Stimulated activated naive CD8-positive, alpha-beta T cell treated with anti-CD3 and anti-CD28 coated beads, Interleukin-15, amount 100 ng/mL, for 72 hours (primary cell): ENCODE measurements at regions not wholly inside any gene's neighbourhood (a gene's known extent, or its start where the extent isn't known, plus 50 kb on each side); places are given as distances from the start of the nearest gene placed in this dataset.
"Not testable (repeated sequence)": the region's sequence is repeated elsewhere in the genome, so short reads cannot be mapped to it uniquely, and the experiment has no call there.

Experiments
- ATAC-seq: fragments of 150-1000 bp; cut with Tn5 transposase; 2 replicates; pipeline ENCODE4 v1.10.0; 2021; ENCODE audit warnings: mild to moderate bottlenecking, moderate library complexity
- DNase-seq, 2 donors: peaks; one replicate each; pipeline ENCODE4 v3.0.0; 2021 to 2022
- H3K27ac Mint-ChIP-seq, 2 donors: one replicate each; pipeline ENCODE4 v1.8.0; 2022; ENCODE audit warnings: mild to moderate bottlenecking in 2 of 2, mixed read lengths in 2 of 2, moderate library complexity in 2 of 2
- H3K27me3 Mint-ChIP-seq: one replicate; pipeline ENCODE4 v1.8.0; 2022; ENCODE audit warnings: mixed read lengths
- H3K4me1 Mint-ChIP-seq: one replicate; pipeline ENCODE4 v1.8.0; 2022; ENCODE audit warnings: mild to moderate bottlenecking, mixed read lengths
- H3K4me3 Mint-ChIP-seq, 2 donors: one replicate each; pipeline ENCODE4 v1.8.0; 2022; ENCODE audit warnings: mild to moderate bottlenecking in 2 of 2, mixed read lengths in 2 of 2, moderate library complexity in 1 of 2
- H3K9me3 Mint-ChIP-seq, 2 donors: one replicate each; pipeline ENCODE4 v1.8.0; 2022; ENCODE audit warnings: mixed read lengths in 2 of 2

DNA sequence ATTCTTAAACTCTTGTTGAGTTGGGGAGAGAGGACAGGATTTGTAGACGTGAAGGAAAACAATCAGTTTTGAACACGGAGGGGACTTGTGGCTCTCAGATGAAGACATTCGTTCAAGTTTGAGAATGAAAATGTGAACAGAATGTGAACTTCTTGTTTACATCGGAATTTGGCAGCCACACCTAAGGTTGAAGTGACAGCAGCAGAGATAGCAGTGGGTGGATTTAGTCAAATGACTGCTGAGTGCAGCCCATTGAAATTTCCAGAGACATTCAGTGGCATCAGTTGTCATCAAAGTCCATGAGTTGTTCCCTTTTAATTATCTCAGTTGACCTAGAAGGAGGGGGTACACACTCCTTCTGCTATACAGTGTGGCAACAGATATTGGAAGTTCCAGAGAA, 280.0 kb downstream of the SEMA3D start:
- H3K27me3 Mint-ChIP-seq: no peaks in the 10 kb centered on the region
- H3K4me1 Mint-ChIP-seq: no peaks in the 10 kb centered on the region
- DNase-seq (no peak), ATAC-seq (no peak)
- no peak overlapping the region for H3K4me3 Mint-ChIP-seq
- H3K27ac Mint-ChIP-seq: no peak overlapping the region
- H3K9me3 Mint-ChIP-seq: no peaks in the 10 kb centered on the region

DNA sequence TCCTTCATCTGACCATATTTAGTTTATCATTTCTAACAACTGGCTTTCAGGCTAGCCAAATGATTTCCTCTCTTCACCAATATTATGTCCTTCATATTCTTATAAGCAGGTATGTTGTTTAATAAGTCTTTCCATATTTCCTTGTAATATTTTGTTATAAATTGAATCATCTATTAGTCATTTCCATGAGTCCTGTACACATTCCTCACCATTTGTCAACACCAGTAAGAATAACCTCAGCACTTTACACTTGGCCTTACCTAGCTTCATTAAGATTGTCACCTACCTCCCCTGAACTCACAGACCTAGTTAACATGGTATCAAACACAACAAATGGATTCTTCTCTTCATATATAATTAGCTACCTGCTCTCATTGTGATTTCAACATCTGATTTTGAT, 282.3 kb downstream of the SEMA3D start:
- Mint-ChIP-seq H3K4me1 (no peaks in the 10 kb centered on the region), H3K27me3 (no peaks in the 10 kb centered on the region), H3K9me3 (no peaks in the 10 kb centered on the region), H3K4me3 (no peak overlapping the region), H3K27ac (no peak overlapping the region)
- DNase-seq (no peak), ATAC-seq (no peak)

- Mint-ChIP-seq H3K4me1 (no peaks in the 10 kb centered on the region), H3K27ac (no peak overlapping the region), H3K27me3 (no peaks in the 10 kb centered on the region), H3K4me3 (no peak overlapping the region), H3K9me3 (no peaks in the 10 kb centered on the region)
- DNase-seq: no peak
- no peak for ATAC-seq
These were observed 285.5 kb downstream of the SEMA3D start for GRCh38 chr7:84901366-84901765.

GRCh38 chr7:84900215-84900614, 286.6 kb downstream of the SEMA3D start:
- no peak for DNase-seq
- ATAC-seq: no peak
- H3K27me3 Mint-ChIP-seq: no peaks in the 10 kb centered on the region
- H3K27ac Mint-ChIP-seq: no peak overlapping the region
- no peak overlapping the region for H3K4me3 Mint-ChIP-seq
- no peaks in the 10 kb centered on the region for H3K4me1 Mint-ChIP-seq
- H3K9me3 Mint-ChIP-seq: no peaks in the 10 kb centered on the region

DNA sequence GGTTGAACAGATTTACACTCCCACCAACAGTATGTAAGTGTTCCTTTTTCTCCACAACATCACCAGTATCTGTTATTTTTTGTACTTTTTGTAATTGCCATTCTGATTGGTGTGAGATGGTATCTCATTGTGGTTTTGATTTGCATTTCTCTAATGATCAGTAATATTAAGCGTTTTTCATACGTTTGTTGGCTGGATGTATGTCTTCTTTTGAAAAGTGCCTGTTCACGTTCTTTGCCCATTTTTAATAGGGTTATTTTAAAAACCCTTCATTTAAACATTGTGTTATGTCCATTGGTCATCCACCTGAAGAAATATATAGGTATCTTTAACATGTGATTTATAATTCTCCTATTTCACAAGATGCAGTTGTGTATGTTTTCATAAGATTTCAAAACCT, 291.3 kb downstream of the SEMA3D start:
- ATAC-seq (no peak), DNase-seq (no peak)
- no peak overlapping the region for H3K4me3 Mint-ChIP-seq
- H3K4me1 Mint-ChIP-seq: no peaks in the 10 kb centered on the region
- no peaks in the 10 kb centered on the region for H3K9me3 Mint-ChIP-seq
- H3K27me3 Mint-ChIP-seq: no peaks in the 10 kb centered on the region
- no peak overlapping the region for H3K27ac Mint-ChIP-seq

DNA sequence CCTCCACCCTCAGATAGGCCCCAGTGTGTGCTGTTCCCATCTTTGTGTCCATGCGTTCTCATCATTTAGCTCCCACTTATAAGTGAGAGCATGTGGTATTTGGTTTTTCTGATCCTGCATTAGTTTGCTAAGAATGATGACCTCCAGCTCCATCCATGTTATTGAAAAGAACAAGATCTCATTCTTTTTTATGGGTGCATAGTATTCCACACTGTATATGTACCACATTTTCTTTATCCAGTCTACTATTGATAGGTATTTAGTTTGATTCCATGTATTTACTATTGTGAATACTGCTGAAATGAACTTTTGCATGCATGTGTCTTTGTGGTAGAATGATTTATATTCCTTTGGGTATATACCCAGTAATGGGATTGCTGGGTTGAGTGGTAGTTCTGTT, 303.3 kb downstream of the SEMA3D start:
- not testable (repeated sequence) for H3K9me3 Mint-ChIP-seq, DNase-seq, H3K27ac Mint-ChIP-seq, ATAC-seq, H3K4me3 Mint-ChIP-seq, H3K27me3 Mint-ChIP-seq
- peaks cover 12% of the 10 kb centered on the region for H3K4me1 Mint-ChIP-seq

DNA sequence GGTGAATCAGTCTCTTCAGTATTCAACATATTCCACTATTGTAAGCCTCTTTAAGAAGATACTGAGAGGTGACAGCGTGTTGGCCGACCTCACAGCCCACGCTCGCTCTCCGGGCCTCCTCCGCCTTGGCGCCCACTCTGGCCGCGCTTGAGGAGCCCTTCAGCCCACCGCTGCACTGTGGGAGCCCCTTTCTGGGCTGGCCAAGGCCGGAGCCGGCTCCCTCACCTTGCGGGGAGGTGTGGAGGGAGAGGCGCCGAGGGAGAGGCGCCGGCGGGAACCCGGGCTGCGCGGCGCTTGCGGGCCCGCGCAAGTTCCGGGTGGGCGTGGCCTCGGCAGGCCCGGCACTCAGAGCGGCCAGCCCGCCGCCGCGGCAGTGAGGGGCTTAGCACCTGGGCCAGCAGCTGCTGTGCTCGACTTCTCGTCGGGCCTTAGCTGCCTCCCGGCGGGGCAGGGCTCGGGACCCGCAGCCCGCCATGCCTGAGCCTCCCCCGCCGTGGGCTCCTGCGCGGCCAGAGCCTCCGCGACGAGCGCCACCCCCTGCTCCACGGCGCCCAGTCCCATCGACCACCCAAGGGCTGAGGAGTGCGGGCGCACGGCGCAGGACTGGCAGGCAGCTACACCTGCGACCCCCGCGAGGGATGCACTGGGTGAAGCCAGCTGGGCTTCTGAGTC, 306.4 kb downstream of the SEMA3D start:
- not testable (repeated sequence) for H3K27me3 Mint-ChIP-seq, H3K4me1 Mint-ChIP-seq, DNase-seq, H3K4me3 Mint-ChIP-seq, H3K27ac Mint-ChIP-seq, H3K9me3 Mint-ChIP-seq
- ATAC-seq: peak; percentile 40

DNA sequence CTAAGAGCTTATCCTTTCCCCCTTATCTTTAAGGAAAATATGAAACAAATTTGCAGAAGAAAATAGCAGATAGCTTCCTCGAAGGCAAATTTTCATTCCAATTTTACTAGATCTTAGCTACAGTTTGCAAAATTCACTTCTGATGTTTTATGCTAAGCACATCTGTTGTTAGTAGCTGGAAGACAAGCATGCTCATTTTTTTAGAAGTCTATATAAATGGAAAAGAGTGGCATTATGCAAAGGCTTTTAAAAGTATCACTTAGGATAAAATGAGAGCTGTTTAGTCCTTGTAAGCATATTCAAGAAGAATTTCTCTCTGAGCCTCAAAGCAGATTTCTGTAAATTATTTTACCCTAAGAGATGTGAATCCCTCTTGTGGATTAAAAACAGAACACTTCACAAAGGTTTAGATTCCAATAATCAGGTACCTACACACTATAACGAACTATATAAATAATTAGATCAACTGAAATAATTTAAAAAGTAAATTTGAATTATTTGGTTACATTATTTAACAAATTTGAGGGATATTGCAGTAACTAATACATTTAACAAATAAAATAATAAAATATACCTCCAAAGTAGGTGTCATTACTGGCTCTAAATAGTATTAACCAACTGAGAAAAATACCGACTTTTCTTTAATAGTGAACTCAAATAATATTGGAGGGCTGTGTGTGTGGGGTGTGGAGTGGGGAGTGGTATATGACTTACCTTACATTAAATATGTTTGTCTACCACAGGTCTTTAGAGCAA, 307.1 kb downstream of the SEMA3D start:
- ATAC-seq: peak; percentile 12

DNA sequence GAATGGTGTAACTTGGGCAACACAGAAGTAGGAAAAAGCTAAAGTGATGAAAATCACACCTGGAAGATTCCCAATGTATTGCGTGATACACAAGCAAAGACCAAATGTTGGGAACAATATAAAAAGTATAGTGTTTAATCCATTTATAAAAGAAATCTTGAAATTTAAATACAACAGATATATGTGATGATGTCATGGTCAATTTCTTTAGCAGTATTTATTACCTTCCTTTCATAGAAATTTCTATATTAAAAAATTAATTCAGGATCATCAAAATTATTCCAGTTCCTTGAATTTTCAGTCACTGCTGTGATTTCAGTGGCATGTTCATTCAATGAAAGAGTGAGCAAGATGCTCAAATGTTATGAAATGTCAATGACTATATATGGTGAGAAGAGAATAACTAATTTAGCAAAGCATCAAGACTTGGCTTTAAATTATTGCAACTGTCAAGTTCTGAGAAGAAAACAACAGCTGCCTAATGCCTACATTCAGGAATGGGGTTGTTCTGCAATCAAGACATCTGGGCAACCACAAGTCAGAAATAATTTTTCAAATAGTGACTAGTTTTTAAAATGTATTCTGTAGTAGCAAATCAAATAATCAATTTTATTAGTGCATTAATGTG, 308.8 kb downstream of the SEMA3D start:
- no peaks in the 10 kb centered on the region for H3K4me1 Mint-ChIP-seq
- H3K27me3 Mint-ChIP-seq: no peaks in the 10 kb centered on the region
- no peaks in the 10 kb centered on the region for H3K9me3 Mint-ChIP-seq
- ATAC-seq (no peak), DNase-seq (no peak)
- no peak overlapping the region for H3K27ac Mint-ChIP-seq
- H3K4me3 Mint-ChIP-seq: no peak overlapping the region

More for the DNA sequence above, 307.1 kb downstream of the SEMA3D start:
- Mint-ChIP-seq H3K27me3 (no peaks in the 10 kb centered on the region), H3K9me3 (peaks cover 0 to 3% of the 10 kb centered on the region in 2 donors), H3K27ac (no peak overlapping the region), H3K4me3 (no peak overlapping the region), H3K4me1 (no peaks in the 10 kb centered on the region)
- no peak for DNase-seq

DNA sequence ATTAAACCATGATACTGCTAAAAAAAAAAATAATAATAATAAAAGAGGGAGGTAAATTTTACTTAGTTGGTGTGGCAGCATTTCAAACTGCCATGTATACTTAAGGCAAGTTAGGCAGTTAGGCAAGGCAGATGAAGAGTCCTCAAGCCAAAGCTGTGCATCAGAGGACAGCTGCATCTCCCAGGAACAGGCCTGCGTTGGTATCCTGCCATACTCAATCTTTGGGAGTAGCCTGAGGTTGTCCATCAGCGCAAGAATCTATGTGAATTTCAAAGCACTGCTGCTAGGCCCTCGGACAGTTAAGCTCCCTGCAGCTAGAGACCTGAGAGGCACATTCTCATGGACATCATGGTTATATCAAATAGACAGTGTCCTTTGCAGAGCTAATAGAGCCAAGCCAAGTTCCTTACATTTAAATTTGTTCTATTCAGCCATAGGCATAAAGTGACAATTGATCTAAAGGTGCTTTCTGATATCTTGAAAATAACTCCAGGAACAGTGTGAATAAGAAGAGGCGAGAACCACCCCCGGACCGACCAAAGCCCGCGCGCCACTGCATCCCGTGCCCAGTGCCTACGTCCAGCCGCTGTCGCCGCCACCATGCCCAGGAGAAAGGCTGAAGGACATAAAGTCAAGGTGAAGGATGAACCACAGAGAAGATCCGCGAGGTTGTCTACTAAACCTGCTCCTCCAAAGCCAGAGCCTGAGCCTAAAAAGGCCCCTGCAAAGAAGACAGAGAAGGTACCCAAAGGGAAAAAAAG, 310.6 kb downstream of the SEMA3D start:
- ATAC-seq: no peak
- Mint-ChIP-seq H3K4me3 (no peak overlapping the region), H3K9me3 (no peaks in the 10 kb centered on the region), H3K27me3 (no peaks in the 10 kb centered on the region), H3K27ac (no peak overlapping the region), H3K4me1 (no peaks in the 10 kb centered on the region)
- no peak for DNase-seq

DNA sequence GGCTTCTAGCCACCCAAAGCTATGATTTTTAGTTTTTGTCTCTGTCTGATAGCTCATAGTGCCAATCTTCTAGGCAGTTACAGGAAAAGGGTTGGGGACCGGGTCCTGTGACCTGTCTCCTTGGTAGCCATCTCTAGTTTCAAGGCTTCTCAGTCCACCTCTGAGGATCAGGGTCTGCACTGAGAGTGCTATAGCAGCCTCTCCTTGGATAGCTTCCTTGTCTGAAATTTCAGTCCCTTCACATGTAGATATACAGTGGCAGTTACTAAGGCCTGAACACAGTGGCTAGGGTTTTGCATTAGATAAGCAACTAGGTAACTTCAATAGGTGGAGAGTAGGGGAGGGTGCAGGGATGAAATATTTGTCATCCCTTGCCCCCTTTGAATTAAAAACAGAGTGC, 321.3 kb downstream of the SEMA3D start:
- Mint-ChIP-seq H3K27me3 (no peaks in the 10 kb centered on the region), H3K4me3 (no peak overlapping the region), H3K4me1 (no peaks in the 10 kb centered on the region), H3K27ac (no peak overlapping the region), H3K9me3 (no peaks in the 10 kb centered on the region)
- ATAC-seq (no peak), DNase-seq (no peak)

DNA sequence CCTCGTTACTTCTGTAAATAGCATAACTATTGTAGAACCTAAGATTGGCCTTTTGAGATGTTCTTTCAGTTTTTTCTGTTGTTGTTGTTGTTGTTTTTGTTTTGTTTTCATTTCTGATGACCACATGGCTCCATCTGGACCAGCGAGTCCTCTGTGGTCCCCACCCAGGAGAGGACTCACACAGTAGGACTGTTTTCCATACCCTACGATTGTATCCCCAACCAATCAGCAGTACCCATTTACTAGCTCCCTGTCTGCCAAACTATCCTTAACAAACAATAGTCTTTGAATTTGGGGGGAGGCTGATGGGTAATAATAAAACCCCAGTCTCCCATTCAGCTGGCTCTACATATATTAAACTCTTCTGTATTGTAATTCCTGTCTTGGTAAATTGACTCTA, 329.5 kb downstream of the SEMA3D start:
- ATAC-seq: no peak
- DNase-seq: no peak
- peaks cover 0 to 5% of the 10 kb centered on the region in 2 donors for H3K9me3 Mint-ChIP-seq
- H3K27ac Mint-ChIP-seq: no peak overlapping the region
- H3K4me1 Mint-ChIP-seq: no peaks in the 10 kb centered on the region
- H3K4me3 Mint-ChIP-seq: no peak overlapping the region
- no peaks in the 10 kb centered on the region for H3K27me3 Mint-ChIP-seq

GRCh38 chr7:84855758-84856157, 331.1 kb downstream of the SEMA3D start:
- Mint-ChIP-seq H3K4me3 (no peak overlapping the region), H3K9me3 (peaks cover 0 to 5% of the 10 kb centered on the region in 2 donors), H3K4me1 (no peaks in the 10 kb centered on the region), H3K27ac (no peak overlapping the region), H3K27me3 (no peaks in the 10 kb centered on the region)
- DNase-seq (no peak), ATAC-seq (no peak)

- ATAC-seq, DNase-seq, H3K27me3 Mint-ChIP-seq, H3K9me3 Mint-ChIP-seq, H3K4me3 Mint-ChIP-seq, H3K27ac Mint-ChIP-seq, H3K4me1 Mint-ChIP-seq: not testable (repeated sequence)
These were observed 337.9 kb downstream of the SEMA3D start for GRCh38 chr7:84848974-84849372.

GRCh38 chr7:84848219-84848973, 338.5 kb downstream of the SEMA3D start:
- ATAC-seq (no peak), DNase-seq (no peak)
- Mint-ChIP-seq H3K27me3 (no peaks in the 10 kb centered on the region), H3K27ac (no peak overlapping the region), H3K9me3 (no peaks in the 10 kb centered on the region), H3K4me3 (no peak overlapping the region), H3K4me1 (no peaks in the 10 kb centered on the region)
